ENCODE measurements at regions not wholly inside any gene's neighbourhood (a gene's known extent, or its start where the extent isn't known, plus 50 kb on each side); places are given as distances from the start of the nearest gene placed in this dataset.

- 47% methylated on average over 2 of the region's 2 CpGs; no CpG with 5 or more reads in 1 of the 2 experiments for WGBS, 2 experiments (ENCODE audit: extremely low coverage in 1 of 2, insufficient coverage in 1 of 2, insufficient read length in 1 of 2, insufficient replicate concordance in 2 of 2, low coverage in 1 of 2, low lambda C conversion rate in 2 of 2, missing lambda C conversion rate in 1 of 2)
- FAIRE-seq = no peak
- H3K4ac ChIP-seq (replicated peaks; ENCODE audit: insufficient read length, low read depth, low read length) = no peak overlapping the region
- H3K9ac ChIP-seq (replicated peaks in 1 of 4; ENCODE audit: extremely low read depth in 1 of 4, low read depth in 3 of 4, low read length in 3 of 4) = no peak overlapping the region
- no peak overlapping the region for H2BK120ac ChIP-seq (replicated peaks; ENCODE audit: low read depth, low read length)
- H3K36me3 ChIP-seq (ENCODE audit: control insufficient read depth in 2 of 4, insufficient read depth in 4 of 4, low read length in 3 of 4) = no peaks in the 10 kb centered on the region
- no peak overlapping the region for H2AK5ac ChIP-seq (ENCODE audit: low read depth, low read length)
- no peaks in the 10 kb centered on the region for H3K23me2 ChIP-seq (ENCODE audit: low read depth, low read length)
- H2BK12ac ChIP-seq (ENCODE audit: low read depth, low read length) = no peak overlapping the region
- H3K4me3 ChIP-seq (ENCODE audit: extremely low read depth in 1 of 4, insufficient read depth in 2 of 4, low read depth in 3 of 4, low read length in 4 of 4) = no peak overlapping the region
- H3K27me3 ChIP-seq (replicated peaks in 1 of 4; ENCODE audit: control insufficient read depth in 3 of 4, extremely low read depth in 1 of 4, insufficient read depth in 3 of 4, low read length in 3 of 4) = no peaks in the 10 kb centered on the region
- H3K79me2 ChIP-seq (ENCODE audit: control insufficient read depth in 1 of 2, insufficient read depth in 2 of 2, low read length in 2 of 2) = no peaks in the 10 kb centered on the region
- CTCF ChIA-PET (ENCODE audit: partially characterized antibody) = interaction anchor here (0.6 to 4.7 kb wide), 26 partner anchors 8 to 647 kb away, joined by 3 to 27 read pairs (median 4); partner anchors contain the start of gene NAV2
- no peak for DNase-seq (ENCODE audit: low read depth in 1 of 2, low spot score in 2 of 2)
- 0 out of 4 replicates have a peak, but pooled peaks cover 0 to 2% of the 10 kb centered on the region in 2 experiments for H3K9me3 ChIP-seq (ENCODE audit: insufficient read depth in 2 of 2, low read depth in 1 of 2, low read length in 1 of 2)
- H2BK15ac ChIP-seq (ENCODE audit: low read length) = no peak overlapping the region
- H4K5ac ChIP-seq (ENCODE audit: insufficient read length, low read depth, low read length) = no peak overlapping the region
- H4K8ac ChIP-seq (ENCODE audit: extremely low read depth, insufficient read depth, low read length) = no peak overlapping the region
- POLR2A ChIA-PET (ENCODE audit: partially characterized antibody) = no interaction called here
- H2BK5ac ChIP-seq (ENCODE audit: low read depth, low read length) = no peak overlapping the region
- H3K23ac ChIP-seq (ENCODE audit: insufficient read length) = no peak overlapping the region
- H3K4me2 ChIP-seq (ENCODE audit: insufficient read depth in 1 of 2, low read depth in 2 of 2, low read length in 2 of 2) = no peak overlapping the region
- no peaks in the 10 kb centered on the region for H4K20me1 ChIP-seq (replicated peaks in 1 of 2; ENCODE audit: control insufficient read depth in 1 of 2, insufficient read depth in 2 of 2, low read length in 2 of 2)
- H3K14ac ChIP-seq (ENCODE audit: insufficient read length) = no peak overlapping the region
- no peak overlapping the region for H3K27ac ChIP-seq (ENCODE audit: low read depth, low read length)
- H3K4me1 ChIP-seq (replicated peaks in 1 of 4; ENCODE audit: control insufficient read depth in 3 of 4, insufficient read depth in 4 of 4, low read length in 3 of 4) = no peaks in the 10 kb centered on the region
- H2AFZ ChIP-seq (ENCODE audit: low read length) = no peak overlapping the region
- H3K18ac ChIP-seq (ENCODE audit: extremely low read depth, low read length) = no peak overlapping the region
- no peaks in the 10 kb centered on the region; the same call in none of the 2 replicates for H3K79me1 ChIP-seq (ENCODE audit: low read depth, low read length)
- H2BK20ac ChIP-seq (ENCODE audit: low read length) = no peak overlapping the region
- no peak overlapping the region for H4K91ac ChIP-seq (replicated peaks; ENCODE audit: insufficient read length, low read length)
- no peak overlapping the region for H3K56ac ChIP-seq (replicated peaks; ENCODE audit: insufficient read length, low read depth, low read length)
- TF ChIP-seq ATF2 (IDR thresholded peaks at IDR 0.05; ENCODE audit: low read length) = no peak
- no peak for TF ChIP-seq EP300 (IDR thresholded peaks at IDR 0.05; ENCODE audit: borderline replicate concordance in 1 of 2, low read depth in 2 of 2, low read length in 2 of 2)
- no peak for TF ChIP-seq RXRA (IDR thresholded peaks at IDR 0.05; ENCODE audit: insufficient read depth, low read depth, low read length)
- peak in 2 of 3 experiments; percentile 29; a peak in 3 of 4 replicates for TF ChIP-seq CTCF (IDR thresholded peaks at IDR 0.05; ENCODE audit: control extremely low read depth in 1 of 3, insufficient read depth in 1 of 3, low read depth in 1 of 3, low read length in 3 of 3)
- TF ChIP-seq HDAC2 (IDR thresholded peaks at IDR 0.05; ENCODE audit: borderline replicate concordance in 1 of 2, low read depth in 2 of 2, low read length in 2 of 2) = no peak
- TF ChIP-seq POU5F1 (IDR thresholded peaks at IDR 0.05; ENCODE audit: low read depth, low read length) = no peak
- no peak for TF ChIP-seq MAFK (IDR thresholded peaks at IDR 0.05; ENCODE audit: low read depth, low read length)
- TF ChIP-seq POLR2AphosphoS5 (IDR thresholded peaks at IDR 0.05; ENCODE audit: low read depth, low read length) = no peak
- no peak for TF ChIP-seq FOSL1 (IDR thresholded peaks at IDR 0.05; ENCODE audit: insufficient read depth, low read depth, low read length)
Observed at GRCh38 chr11:19658344-19658743, 54.3 kb upstream of the NAV2 start.
